Adrenal gland (tissue), 9 donors: ENCODE measurements at regions not wholly inside any gene's neighbourhood (a gene's known extent, or its start where the extent isn't known, plus 50 kb on each side); places are given as distances from the start of the nearest gene placed in this dataset.

Source experiments
- DNase-seq, 7 donors: peaks; one replicate each; pipeline ENCODE4 v3.0.0-alpha.2; 2019 to 2020
- H3K27ac ChIP-seq, 5 donors: fragments of 200-600 bp; sonication (generic) in 4 of 5; 1 replicate in 3 of 5; 2 replicates in 2 of 5; pipeline versions ENCODE4 v1.5.1 to v1.8.0; 2016 to 2020; ENCODE audit warnings: mild to moderate bottlenecking in 1 of 5
- H3K27me3 ChIP-seq: fragments of 200-600 bp; 2 replicates; pipeline ENCODE4 v1.8.0; 2021
- H3K36me3 ChIP-seq, 2 donors: fragments of 200-600 bp; replicated peaks in 1 of 2; 1 replicate in 1 of 2; 2 replicates in 1 of 2; pipeline versions ENCODE4 v1.5.1 to v1.8.0; 2018 to 2022
- H3K4me1 ChIP-seq, 2 donors: fragments of 200-600 bp; replicated peaks in 1 of 2; 1 replicate in 1 of 2; 2 replicates in 1 of 2; pipeline versions ENCODE4 v1.5.1 to v1.8.0; 2018 to 2021
- H3K4me3 ChIP-seq, 4 donors: fragments of 200-600 bp; sonication (generic) in 3 of 4; one replicate each; pipeline ENCODE4 v1.5.1; 2016 to 2018
- H3K9me3 ChIP-seq, 3 donors: fragments of 200-600 bp; sonication (generic) in 1 of 3; replicated peaks in 1 of 3; 1 replicate in 2 of 3; 2 replicates in 1 of 3; pipeline versions ENCODE4 v1.5.1 to v1.8.0; 2016 to 2021
- CTCF ChIP-seq, 6 experiments: fragments of 450-650 bp in 4 of 6; fragments of 200-600 bp in 2 of 6; sonication (generic) in 1 of 6; IDR thresholded peaks; 1 replicate in 5 of 6; 2 replicates in 1 of 6; pipeline versions ENCODE4 v1.5.1 to v1.8.0; 2016 to 2021; ENCODE audit warnings: antibody characterized with exemption in 6 of 6, mild to moderate bottlenecking in 2 of 6, moderate library complexity in 1 of 6
- POLR2A ChIP-seq, 2 donors: fragments of 450-650 bp; IDR thresholded peaks; one replicate each; pipeline ENCODE4 v1.6.1; 2017; ENCODE audit warnings: antibody characterized with exemption in 2 of 2, mild to moderate bottlenecking in 2 of 2, moderate library complexity in 1 of 2
- WGBS, 4 donors: extraction: QIAGEN DNeasy Blood & Tissue Kit in 2 of 4; methylation state at CpG; one replicate each; pipeline versions ENCODE4 v1.1.5 to v1.1.7; 2013 to 2017; 5-methylcytosine and 5-hydroxymethylcytosine counted together
- intact Hi-C, 2 donors: fragments of 100-400 bp; cut with DNase I; formaldehyde crosslinking; loops; one replicate each; pipeline versions ENCODE4 v1.14.1 to v1.15.0; 2022 to 2023
- donor health status: healthy with polysubstance abuse.
- donor health status: Bipolar disorder and iron deficiency.
- donor health status: DM: yes; HTN: yes; CAD: no.
- donor health status: DM: no; HTN: no; CAD: no.
- donor health status: DM: no; HTN: no; CAD: no.

GRCh38 chr3:148262980-148263379 lies 434.7 kb upstream of the AGTR1 start:
- H3K4me1 ChIP-seq, result no peaks in the 10 kb centered on the region
- no peaks in the 10 kb centered on the region for H3K27me3 ChIP-seq
- H3K4me3 ChIP-seq, result no peak overlapping the region
- H3K27ac ChIP-seq, result no peak overlapping the region
- DNase-seq, result no peak
- H3K36me3 ChIP-seq, result no peaks in the 10 kb centered on the region
- intact Hi-C loops, result no loop called here
- TF ChIP-seq CTCF (IDR thresholded peaks at IDR 0.05) (no peak), POLR2A (IDR thresholded peaks at IDR 0.05) (no peak)
- no peaks in the 10 kb centered on the region for H3K9me3 ChIP-seq

- intact Hi-C loops, result no loop called here
- H3K36me3 ChIP-seq, result no peaks in the 10 kb centered on the region
- no peaks in the 10 kb centered on the region for H3K4me1 ChIP-seq
- WGBS, 4 donors, result 58 to 71% (median 68%) methylated on average over 3 of the region's 3 CpGs
- H3K4me3 ChIP-seq, result no peak overlapping the region
- peaks cover 3% of the 10 kb centered on the region for H3K27me3 ChIP-seq
- DNase-seq, result no peak
- H3K27ac ChIP-seq, result no peak overlapping the region
- H3K9me3 ChIP-seq, result no peaks in the 10 kb centered on the region
- TF ChIP-seq CTCF (IDR thresholded peaks at IDR 0.05), result no peak
- no peak for TF ChIP-seq POLR2A (IDR thresholded peaks at IDR 0.05)
Observed at GRCh38 chr3:148265841-148266240, 431.9 kb upstream of the AGTR1 start.

GRCh38 chr3:148266341-148266740 lies 431.4 kb upstream of the AGTR1 start:
- intact Hi-C loops, result no loop called here
- no peak overlapping the region for H3K4me3 ChIP-seq
- TF ChIP-seq POLR2A (IDR thresholded peaks at IDR 0.05) (no peak), CTCF (IDR thresholded peaks at IDR 0.05) (no peak)
- no peaks in the 10 kb centered on the region for H3K9me3 ChIP-seq
- no peak for DNase-seq
- no peak overlapping the region for H3K27ac ChIP-seq
- H3K27me3 ChIP-seq, result peaks cover 3% of the 10 kb centered on the region
- H3K36me3 ChIP-seq, result no peaks in the 10 kb centered on the region
- 92 to 100% (median 95%) methylated on average over 2 of the region's 2 CpGs for WGBS, 4 donors
- H3K4me1 ChIP-seq, result no peaks in the 10 kb centered on the region

- Histone ChIP-seq H3K36me3 (no peaks in the 10 kb centered on the region), H3K4me1 (no peaks in the 10 kb centered on the region), H3K27ac (no peak overlapping the region), H3K27me3 (peaks cover 3% of the 10 kb centered on the region), H3K9me3 (no peaks in the 10 kb centered on the region), H3K4me3 (no peak overlapping the region)
- no peak for DNase-seq
- TF ChIP-seq POLR2A (IDR thresholded peaks at IDR 0.05), result no peak
- no peak for TF ChIP-seq CTCF (IDR thresholded peaks at IDR 0.05)
- intact Hi-C loops, result no loop called here
Observed at GRCh38 chr3:148269816-148270215, 427.9 kb upstream of the AGTR1 start.
